GM13977 (cell line): ENCODE measurements at regions not wholly inside any gene's neighbourhood (a gene's known extent, or its start where the extent isn't known, plus 50 kb on each side); places are given as distances from the start of the nearest gene placed in this dataset.

Source experiments
- DNase-seq: peaks from one replicate; pipeline ENCODE4 v3.0.0; 2012; ENCODE audit warnings: low spot score
- CTCF ChIP-seq: IDR thresholded peaks from 2 replicates; pipeline ENCODE4 v1.5.1; 2012; ENCODE audit warnings: mild to moderate bottlenecking, control low read depth; ENCODE audit not compliant: insufficient read depth; ENCODE audit errors: extremely low read depth, missing control alignments
- in situ Hi-C: fragments of 300-500 bp; cut with MboI; formaldehyde crosslinking; loops from one replicate; pipeline ENCODE4 v1.12.0; 2022; ENCODE audit warnings: low sequenced_read_pairs, low pct_unique_long_range_greater_than_20kb, mixed read lengths, inconsistent platforms; ENCODE audit not compliant: unreplicated experiment

- in situ Hi-C loops, result no loop called here
- no peak for DNase-seq
- TF ChIP-seq CTCF, result no peak
These were observed 463.3 kb upstream of the DMAC1 start for GRCh38 chr9:8262625-8263622.

GRCh38 chr9:8261737-8262136 is 462.2 kb upstream of the DMAC1 start:
- in situ Hi-C loops, result no loop called here
- TF ChIP-seq CTCF, result no peak
- no peak for DNase-seq

GRCh38 chr9:8259028-8259427 is 459.4 kb upstream of the DMAC1 start:
- in situ Hi-C loops, result no loop called here
- DNase-seq, result no peak
- TF ChIP-seq CTCF, result no peak

- no peak for TF ChIP-seq CTCF
- no peak for DNase-seq
- in situ Hi-C loops, result no loop called here
These were observed 457.3 kb upstream of the DMAC1 start for GRCh38 chr9:8256880-8257279.

- no peak for DNase-seq
- no peak for TF ChIP-seq CTCF
- in situ Hi-C loops, result no loop called here
These were observed 456.3 kb upstream of the DMAC1 start for GRCh38 chr9:8255850-8256249.

- in situ Hi-C loops, result no loop called here
These were observed 455.0 kb upstream of the DMAC1 start for GRCh38 chr9:8254541-8254940.

More at GRCh38 chr9:8254541-8254940, 455.0 kb upstream of the DMAC1 start:
- DNase-seq, result no peak
- TF ChIP-seq CTCF, result no peak
